ENCODE measurements at regions not wholly inside any gene's neighbourhood (a gene's known extent, or its start where the extent isn't known, plus 50 kb on each side); places are given as distances from the start of the nearest gene placed in this dataset.

GRCh38 chr4:112858751-112859150 is 190.7 kb upstream of the ANK2 start:
- Histone ChIP-seq H3K4me1 (no peaks in the 10 kb centered on the region), H3K27me3 (no peaks in the 10 kb centered on the region), H3K9me3 (no peaks in the 10 kb centered on the region), H3K27ac (no peak overlapping the region), H3K4me3 (no peak overlapping the region), H3K36me3 (no peaks in the 10 kb centered on the region)
- TF ChIP-seq CTCF (IDR thresholded peaks at IDR 0.05), result no peak
- intact Hi-C loops (cut with DNase I), result no loop called here
- ATAC-seq, result no peak
- no peak for DNase-seq

- H3K27ac ChIP-seq, result no peak overlapping the region
- intact Hi-C loops (cut with DNase I), result no loop called here
- H3K9me3 ChIP-seq, result no peaks in the 10 kb centered on the region
- no peak for ATAC-seq
- DNase-seq, result no peak
- no peaks in the 10 kb centered on the region for H3K27me3 ChIP-seq
- no peak for TF ChIP-seq CTCF (IDR thresholded peaks at IDR 0.05)
- no peaks in the 10 kb centered on the region for H3K36me3 ChIP-seq
- no peaks in the 10 kb centered on the region for H3K4me1 ChIP-seq
- H3K4me3 ChIP-seq, result no peak overlapping the region
Observed at GRCh38 chr4:112859456-112860184, 189.8 kb upstream of the ANK2 start.

- Histone ChIP-seq H3K27me3 (no peaks in the 10 kb centered on the region), H3K36me3 (no peaks in the 10 kb centered on the region), H3K4me3 (no peak overlapping the region), H3K9me3 (no peaks in the 10 kb centered on the region), H3K27ac (no peak overlapping the region), H3K4me1 (no peaks in the 10 kb centered on the region)
- no peak for TF ChIP-seq CTCF (IDR thresholded peaks at IDR 0.05)
- no peak for ATAC-seq
- intact Hi-C loops (cut with DNase I), result no loop called here
- DNase-seq, result no peak
Observed at GRCh38 chr4:112860830-112861690, 188.4 kb upstream of the ANK2 start.

GRCh38 chr4:112861691-112862674 is 187.5 kb upstream of the ANK2 start:
- H3K4me1 ChIP-seq, result no peaks in the 10 kb centered on the region
- H3K4me3 ChIP-seq, result no peak overlapping the region
- H3K27me3 ChIP-seq, result no peaks in the 10 kb centered on the region
- DNase-seq, result no peak
- H3K27ac ChIP-seq, result no peak overlapping the region
- H3K36me3 ChIP-seq, result no peaks in the 10 kb centered on the region
- intact Hi-C loops (cut with DNase I), result no loop called here
- ATAC-seq, result no peak
- TF ChIP-seq CTCF (IDR thresholded peaks at IDR 0.05), result no peak
- no peaks in the 10 kb centered on the region for H3K9me3 ChIP-seq

GRCh38 chr4:112865443-112865842 is 184.0 kb upstream of the ANK2 start:
- Histone ChIP-seq H3K4me3 (no peak overlapping the region), H3K27me3 (no peaks in the 10 kb centered on the region), H3K4me1 (no peaks in the 10 kb centered on the region), H3K27ac (no peak overlapping the region), H3K9me3 (no peaks in the 10 kb centered on the region), H3K36me3 (no peaks in the 10 kb centered on the region)
- DNase-seq, result no peak
- ATAC-seq, result no peak
- intact Hi-C loops (cut with DNase I), result no loop called here
- TF ChIP-seq CTCF (IDR thresholded peaks at IDR 0.05), result no peak

Data from upper lobe of right lung (tissue), 1 donor.